ENCODE measurements at regions not wholly inside any gene's neighbourhood (a gene's known extent, or its start where the extent isn't known, plus 50 kb on each side); places are given as distances from the start of the nearest gene placed in this dataset.

- DNase-seq (ENCODE audit: low read depth in 2 of 2), result no peak
Measured at GRCh38 chr7:27299861-27300260, 57.3 kb downstream of the EVX1 start.

- no peak for DNase-seq (ENCODE audit: low read depth in 2 of 2)
Measured at GRCh38 chr7:27300421-27300820, 57.8 kb downstream of the EVX1 start.

- no peak for DNase-seq (ENCODE audit: low read depth in 2 of 2)
Measured at GRCh38 chr7:27302590-27302989, 60.0 kb downstream of the EVX1 start.

DNA sequence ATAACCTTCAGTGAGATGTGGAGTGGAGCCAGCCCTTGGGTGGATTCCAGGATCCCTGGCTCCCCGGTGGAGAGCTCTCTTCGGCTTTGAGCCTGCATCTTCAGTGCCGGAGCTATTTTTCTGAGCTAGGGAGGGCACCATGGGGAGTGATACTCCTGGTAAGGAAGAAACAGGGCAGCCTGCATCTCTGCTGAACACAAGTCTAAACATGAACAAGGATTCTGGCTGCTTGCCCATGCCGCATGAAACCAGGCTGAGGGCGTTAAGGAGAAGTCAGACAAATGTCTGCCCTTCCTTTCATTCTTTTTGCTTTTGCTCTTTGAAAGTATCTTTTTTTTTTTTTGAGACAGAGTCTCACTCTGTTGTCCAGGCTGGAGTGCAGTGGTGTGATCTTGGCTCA is 60.4 kb downstream of the EVX1 start:
- no peak for DNase-seq (ENCODE audit: low read depth in 2 of 2)

DNA sequence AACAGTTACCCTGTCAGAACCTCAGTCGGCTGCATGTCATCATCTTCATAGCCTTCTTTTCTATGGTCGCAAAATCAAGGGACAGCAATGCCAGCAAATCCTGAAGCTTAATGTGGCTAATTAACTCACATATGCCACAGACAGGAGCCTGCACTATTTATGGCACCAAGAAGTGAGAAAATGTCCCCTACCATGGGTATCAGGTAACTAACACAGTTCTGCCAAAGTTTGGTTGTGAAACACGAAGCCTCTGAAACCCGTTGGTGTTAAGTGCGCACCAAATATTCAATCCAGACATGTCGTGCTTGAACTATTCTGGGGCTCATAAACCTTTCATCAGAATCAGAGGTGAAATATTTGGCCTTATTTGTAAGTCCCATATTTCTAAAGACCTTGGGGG is 63.3 kb downstream of the EVX1 start:
- DNase-seq (ENCODE audit: low read depth in 2 of 2), result no peak

- DNase-seq (ENCODE audit: low read depth in 2 of 2), result no peak
Measured at GRCh38 chr7:27312820-27313219, 70.2 kb downstream of the EVX1 start.

DNA sequence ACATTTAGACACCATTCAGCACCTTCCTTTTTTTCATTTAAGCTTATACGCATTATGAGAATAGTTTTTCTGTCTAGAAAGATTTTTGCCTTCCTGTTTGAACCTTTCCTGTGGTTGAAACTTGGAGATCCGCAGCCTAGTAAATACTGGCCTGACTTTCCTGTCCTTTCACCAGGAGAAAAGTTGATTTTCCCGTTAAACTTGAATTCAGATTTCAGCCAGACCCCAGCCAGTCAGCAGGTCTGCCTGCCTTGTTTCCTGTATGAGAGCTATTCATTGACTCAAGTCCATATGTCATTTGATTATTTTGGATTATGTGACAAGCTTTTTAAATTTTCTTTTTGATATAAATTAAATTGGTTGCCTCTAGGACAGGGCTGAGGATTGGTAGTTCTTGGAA is 71.5 kb downstream of the EVX1 start:
- DNase-seq (ENCODE audit: low read depth in 2 of 2), result no peak

DNA sequence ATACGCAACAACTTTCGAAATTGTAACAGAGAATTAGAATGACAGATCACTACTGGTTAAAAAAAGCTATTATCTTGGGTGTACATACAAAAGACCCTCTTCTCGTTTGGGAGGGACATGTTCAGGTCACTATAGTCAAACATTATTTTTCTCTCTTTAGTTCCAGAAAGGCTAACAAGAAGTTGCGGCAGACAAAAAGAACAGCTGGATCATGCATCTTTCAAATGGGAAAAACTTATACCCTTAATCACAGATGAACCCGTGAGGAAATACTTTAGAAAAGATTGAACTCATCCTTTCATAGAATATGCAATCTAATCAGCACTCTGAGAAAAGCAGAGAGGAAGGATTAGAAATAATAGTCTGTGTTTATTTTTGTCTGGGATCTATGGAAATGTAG is 72.5 kb downstream of the EVX1 start:
- DNase-seq (ENCODE audit: low read depth in 2 of 2), result no peak

- no peak for DNase-seq (ENCODE audit: low read depth in 2 of 2)
Measured at GRCh38 chr7:27316311-27316710, 73.7 kb downstream of the EVX1 start.

DNA sequence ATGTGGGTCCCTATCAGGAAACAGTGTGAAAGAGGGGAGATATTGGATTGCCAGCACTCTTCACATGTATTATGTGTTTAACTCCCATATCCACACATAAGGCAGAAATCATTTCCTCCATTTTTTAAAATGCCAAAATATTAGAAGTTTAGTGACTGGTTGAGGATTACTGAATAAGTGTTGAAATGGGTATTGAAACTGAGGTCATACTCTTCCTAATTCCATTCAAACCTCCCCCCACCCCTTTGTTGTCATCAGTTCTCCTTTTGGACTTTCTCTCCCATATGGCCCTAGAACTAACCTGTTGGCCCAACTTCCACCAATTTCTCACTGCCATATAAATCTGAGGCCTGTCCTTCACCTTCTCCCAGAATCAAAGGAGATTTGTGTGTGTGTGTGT is 81.6 kb downstream of the EVX1 start:
- no peak for DNase-seq (ENCODE audit: low read depth in 2 of 2)

DNA sequence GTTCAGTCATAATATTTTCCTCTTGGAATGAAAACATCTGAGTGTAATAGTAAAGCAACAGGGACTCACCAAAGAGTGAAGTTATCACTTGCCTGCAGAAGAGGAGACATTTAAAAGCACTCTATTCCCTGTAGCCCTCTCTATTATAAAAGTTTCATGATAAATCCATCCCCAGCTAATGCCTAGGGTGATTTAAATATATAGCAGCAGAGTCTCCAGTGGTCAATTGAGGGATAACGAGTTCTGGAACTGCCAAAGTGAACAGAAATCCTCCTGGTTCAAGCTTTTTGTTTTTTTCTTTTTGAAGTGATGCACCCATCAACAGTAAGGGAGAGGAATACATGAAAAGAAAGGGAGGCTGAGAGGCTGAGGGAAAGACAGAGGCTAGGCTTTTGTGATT is 87.3 kb downstream of the EVX1 start:
- DNase-seq (ENCODE audit: low read depth in 2 of 2), result no peak

DNA sequence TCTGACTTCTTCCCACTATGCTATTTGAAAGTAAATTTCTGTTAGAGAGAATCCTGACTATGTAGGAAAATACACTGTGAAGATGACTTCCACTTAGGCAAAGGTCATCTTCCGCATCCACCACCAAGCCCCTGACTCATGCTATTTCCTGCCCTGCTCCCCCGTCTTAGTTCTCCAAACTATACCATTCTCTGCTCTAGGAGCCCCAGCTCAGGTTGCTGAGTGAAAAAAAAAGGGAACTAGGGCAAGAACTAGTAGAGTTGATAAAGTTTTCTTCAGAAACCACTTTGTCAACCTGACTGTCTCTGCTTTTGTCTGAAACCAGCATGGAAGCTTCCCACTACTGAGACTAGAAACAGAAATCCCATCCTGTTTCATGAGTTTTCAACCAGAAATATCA is 96.9 kb downstream of the EVX1 start:
- no peak for DNase-seq (ENCODE audit: low read depth in 2 of 2)

DNA sequence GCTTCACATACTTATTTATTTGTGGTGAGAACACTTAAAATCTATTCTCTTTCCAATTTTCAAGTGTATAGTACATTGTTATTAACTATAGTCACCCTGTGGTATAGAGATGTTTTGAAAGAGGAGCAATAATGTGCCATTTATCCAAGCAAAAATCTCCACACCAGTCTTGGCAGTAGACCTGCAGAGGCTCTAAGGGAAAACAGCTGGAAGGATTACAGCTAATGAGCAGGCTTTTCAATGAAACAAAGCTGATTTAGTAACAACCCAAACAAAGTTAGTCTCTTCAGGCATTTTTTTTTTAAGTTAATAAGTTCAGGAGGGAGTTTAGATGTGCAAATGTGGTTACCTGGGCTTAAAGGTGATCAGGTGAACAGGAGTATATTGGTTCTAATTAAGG is 101.9 kb downstream of the EVX1 start:
- no peak for DNase-seq (ENCODE audit: low read depth in 2 of 2)

DNA sequence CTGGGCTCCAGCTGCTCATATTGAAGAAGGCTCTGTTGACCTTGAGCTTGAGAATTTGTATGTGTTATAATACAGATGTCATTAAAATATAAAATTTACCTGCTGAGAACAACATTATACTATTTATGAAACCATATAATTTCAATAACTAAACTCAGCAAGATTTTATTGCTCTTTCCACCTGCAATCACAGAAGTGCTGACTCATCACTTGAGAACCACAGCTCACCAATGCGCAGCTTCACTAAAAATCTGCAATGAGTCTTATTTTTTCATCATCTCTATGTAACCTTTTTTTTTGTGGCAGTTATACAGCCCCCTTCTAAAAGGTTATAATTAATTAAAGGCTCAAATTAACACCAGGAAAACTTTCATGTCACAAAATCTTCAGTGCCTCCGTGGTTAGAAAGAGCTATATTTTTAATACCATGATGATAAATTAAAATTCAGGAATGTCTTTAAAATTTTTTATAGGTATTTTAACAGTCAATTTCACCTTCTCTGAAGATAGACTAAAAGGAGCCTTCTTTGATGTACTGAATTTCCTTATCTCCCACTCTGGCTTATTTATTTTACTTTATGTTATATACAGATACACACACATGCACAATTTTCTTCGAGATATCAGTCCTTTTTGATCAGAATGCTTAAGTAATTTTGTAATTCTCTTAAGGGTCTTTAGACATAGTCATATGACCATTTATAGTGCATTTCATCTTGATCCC is 102.7 kb downstream of the EVX1 start:
- no peak for DNase-seq (ENCODE audit: low read depth in 2 of 2)

DNA sequence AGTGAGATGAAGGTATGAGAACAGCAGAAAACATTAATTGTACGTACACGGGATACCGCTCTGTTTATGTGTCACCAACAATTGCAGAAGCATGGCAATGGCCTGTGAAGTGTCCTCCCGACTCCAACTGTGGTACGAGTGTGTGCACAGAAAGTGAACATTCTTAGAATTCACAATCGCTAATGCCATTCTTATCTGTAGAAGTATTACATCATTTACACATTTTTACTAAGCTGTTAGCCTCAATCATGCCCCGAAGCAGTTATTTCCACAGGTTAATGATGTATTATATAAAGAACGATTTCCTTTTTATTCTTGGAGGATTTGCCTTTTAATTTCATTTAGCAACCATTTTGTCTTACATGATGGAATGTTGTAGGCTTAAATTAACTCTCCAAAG is 103.4 kb downstream of the EVX1 start:
- no peak for DNase-seq (ENCODE audit: low read depth in 2 of 2)

DNA sequence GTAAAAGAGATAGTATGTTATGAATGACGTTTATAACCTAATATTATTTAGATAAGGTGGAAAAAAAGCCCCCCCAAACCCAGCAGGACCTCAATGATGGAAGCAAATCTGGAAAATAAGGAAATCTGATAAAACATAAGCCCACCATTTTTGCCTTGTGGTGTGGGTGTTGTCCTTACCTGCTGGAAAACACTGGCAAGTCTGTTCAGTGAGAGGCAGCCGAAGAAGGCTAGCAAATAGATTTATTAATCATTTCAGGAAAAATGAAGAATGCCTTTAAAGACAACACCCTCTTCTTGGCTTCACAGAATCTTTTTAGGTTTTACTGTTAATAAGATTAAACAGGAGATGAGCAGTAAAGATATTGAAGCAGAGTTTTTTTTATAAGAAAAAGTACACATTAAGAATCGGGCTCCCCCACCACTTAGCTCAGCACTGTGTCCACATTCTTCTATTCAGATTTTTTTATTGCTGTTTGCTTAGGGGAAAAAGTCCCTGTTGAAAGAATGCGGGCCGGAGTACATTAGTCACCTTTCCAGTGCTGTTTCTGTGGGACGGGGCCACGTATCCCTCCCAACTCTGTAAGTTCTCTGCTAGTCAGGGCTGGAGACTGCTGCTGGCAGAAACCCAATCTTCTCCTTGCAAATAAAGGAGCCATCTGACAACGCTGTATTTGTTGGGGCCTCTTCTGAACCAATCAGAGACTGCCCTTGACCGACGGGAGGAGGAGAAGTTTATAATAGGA is 104.1 kb downstream of the EVX1 start:
- DNase-seq (ENCODE audit: low read depth in 2 of 2), result peak in 1 of 2 donors; percentile 2

- no peak for DNase-seq (ENCODE audit: low read depth in 2 of 2)
Measured at GRCh38 chr7:27347276-27347640, 104.7 kb downstream of the EVX1 start.

DNA sequence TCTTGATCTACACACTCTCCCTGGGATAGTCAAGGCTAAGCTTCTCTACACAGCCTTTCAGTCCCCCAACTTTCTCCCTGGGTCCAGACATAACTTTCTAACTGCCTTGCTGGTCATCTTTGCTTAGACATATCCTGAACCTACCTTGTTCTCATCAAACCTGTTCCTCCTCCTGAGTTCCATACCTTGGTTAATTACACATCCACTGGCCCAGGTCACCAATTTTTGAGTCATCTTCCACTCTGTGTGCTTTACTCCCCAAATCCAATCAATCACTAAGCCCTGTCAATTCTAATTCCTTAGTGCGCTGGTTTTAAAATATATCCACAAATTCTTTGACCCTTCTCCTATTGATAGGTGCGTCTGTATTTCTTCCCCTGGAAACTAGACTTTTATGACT is 107.0 kb downstream of the EVX1 start:
- DNase-seq (ENCODE audit: low read depth in 2 of 2), result no peak

- no peak for DNase-seq (ENCODE audit: low read depth in 2 of 2)
Measured at GRCh38 chr7:27351137-27351536, 108.5 kb downstream of the EVX1 start.

DNA sequence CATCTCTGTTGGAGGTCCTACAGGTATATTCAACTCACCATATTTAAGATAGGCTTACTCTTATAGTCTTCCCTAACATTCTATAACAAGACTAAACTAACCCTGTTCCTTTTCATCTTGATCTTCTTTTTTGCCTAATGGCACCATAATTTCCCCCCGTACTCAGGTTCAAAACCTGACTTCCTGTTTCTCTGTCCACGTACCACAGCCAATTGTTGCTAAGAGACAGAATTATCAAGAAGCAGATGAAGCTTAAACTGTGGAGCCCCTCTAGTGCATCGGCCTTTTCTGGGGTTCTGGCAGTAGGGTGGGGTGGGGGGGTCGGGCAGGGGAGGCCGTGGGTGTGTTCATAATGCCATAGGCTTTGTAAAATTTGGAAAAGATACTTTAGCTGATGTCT is 109.2 kb downstream of the EVX1 start:
- DNase-seq (ENCODE audit: low read depth in 2 of 2), result no peak

DNA sequence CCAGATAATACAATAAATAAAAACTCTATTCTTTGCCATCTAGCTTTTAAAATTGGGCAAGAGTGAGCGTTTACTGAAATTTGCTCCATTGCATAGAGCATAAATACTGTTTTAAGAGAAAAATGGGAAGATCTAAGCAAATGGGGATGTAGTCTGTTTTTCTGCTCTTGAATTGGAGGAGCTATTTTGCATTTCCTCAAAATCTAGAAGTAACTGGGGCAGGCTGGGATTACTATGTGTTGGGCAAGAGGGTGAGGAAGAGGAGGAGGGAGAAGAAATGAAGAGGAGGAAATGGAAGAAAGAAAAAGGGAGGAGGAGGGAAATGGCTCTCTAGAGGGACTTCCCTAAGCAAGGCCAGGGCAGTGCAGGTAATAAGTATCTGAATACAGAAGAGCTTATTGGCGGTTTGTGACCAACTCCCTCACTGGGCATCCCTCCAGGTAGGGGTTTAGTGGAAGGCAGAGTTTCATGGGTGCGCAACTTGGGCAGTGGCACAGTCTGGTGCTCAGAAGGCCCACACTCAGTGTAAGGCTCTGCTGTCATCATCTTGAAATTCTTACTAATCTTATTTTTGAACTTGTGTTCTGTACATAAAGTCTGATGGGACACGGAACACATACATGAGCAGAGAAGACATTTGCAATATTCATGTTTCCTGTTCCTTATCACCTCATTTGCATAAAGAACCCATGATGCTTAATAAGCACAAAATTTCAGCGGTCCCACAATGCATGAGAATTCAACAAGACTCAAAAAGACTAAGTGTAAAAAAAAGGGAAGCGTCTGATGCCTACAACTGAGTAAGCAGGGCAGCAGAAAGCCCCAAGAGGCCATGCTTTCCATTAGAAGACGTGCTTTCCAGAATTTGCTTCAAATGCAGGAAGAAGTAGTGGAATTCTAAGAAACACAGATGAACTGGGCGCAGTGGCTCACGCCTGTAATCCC is 116.9 kb downstream of the EVX1 start:
- DNase-seq (ENCODE audit: low read depth in 2 of 2), result no peak

DNA sequence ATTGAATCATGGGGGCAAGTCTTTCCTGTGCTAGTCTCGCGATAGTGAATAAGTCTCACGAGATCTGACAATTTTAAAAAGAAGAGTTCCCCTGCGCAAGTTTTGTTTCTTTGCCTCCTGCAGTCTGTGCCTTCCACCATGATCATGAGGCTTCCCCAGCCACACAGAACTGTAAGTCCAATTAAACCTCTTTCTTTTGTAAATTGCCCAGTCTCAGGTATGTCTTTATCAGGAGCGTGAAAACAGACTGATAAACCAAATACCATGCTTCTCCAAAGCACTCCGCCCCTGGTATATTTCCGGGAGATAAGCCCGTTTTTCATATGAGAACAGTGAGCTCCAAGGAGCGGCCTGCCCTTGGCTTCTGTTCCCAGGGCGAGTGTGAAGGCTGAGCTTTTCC is 118.9 kb downstream of the EVX1 start:
- DNase-seq (ENCODE audit: low read depth in 2 of 2), result no peak
